ENCODE measurements at regions not wholly inside any gene's neighbourhood (a gene's known extent, or its start where the extent isn't known, plus 50 kb on each side); places are given as distances from the start of the nearest gene placed in this dataset.

DNA sequence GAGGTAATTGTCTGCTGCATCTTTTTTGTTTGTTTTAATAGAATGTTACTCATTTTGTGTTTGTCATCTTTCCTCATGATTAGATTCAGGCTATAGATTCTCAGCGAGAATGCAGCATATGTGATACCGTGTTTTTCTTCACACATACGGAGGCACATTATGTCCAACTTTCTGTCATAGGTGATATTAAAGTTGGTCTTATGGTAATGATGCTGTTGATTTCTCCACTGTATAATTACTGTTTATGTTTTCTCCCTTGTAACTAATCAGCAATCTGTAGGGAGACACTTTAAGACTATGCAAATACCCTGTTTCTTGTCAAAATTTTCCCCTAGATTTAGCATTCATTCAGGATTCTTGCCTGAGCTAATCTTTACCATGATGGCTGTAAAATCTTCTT, 87.6 kb downstream of the CLDN1 start:
- TF ChIP-seq, protein P1, sequence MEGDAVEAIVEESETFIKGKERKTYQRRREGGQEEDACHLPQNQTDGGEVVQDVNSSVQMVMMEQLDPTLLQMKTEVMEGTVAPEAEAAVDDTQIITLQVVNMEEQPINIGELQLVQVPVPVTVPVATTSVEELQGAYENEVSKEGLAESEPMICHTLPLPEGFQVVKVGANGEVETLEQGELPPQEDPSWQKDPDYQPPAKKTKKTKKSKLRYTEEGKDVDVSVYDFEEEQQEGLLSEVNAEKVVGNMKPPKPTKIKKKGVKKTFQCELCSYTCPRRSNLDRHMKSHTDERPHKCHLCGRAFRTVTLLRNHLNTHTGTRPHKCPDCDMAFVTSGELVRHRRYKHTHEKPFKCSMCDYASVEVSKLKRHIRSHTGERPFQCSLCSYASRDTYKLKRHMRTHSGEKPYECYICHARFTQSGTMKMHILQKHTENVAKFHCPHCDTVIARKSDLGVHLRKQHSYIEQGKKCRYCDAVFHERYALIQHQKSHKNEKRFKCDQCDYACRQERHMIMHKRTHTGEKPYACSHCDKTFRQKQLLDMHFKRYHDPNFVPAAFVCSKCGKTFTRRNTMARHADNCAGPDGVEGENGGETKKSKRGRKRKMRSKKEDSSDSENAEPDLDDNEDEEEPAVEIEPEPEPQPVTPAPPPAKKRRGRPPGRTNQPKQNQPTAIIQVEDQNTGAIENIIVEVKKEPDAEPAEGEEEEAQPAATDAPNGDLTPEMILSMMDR (IDR thresholded peaks at IDR 0.05): no peak
- no peak for TF ChIP-seq FOSL2 (IDR thresholded peaks at IDR 0.05; ENCODE audit: borderline replicate concordance, low read depth)
- no peak for TF ChIP-seq SIN3A (IDR thresholded peaks at IDR 0.05; ENCODE audit: borderline replicate concordance, low read depth, low read length)
- TF ChIP-seq SMC3 (IDR thresholded peaks at IDR 0.05; ENCODE audit: low read depth, low read length): no peak
- TF ChIP-seq TEAD4 (IDR thresholded peaks at IDR 0.05; ENCODE audit: borderline replicate concordance, insufficient read depth): no peak
- TF ChIP-seq EP300 (IDR thresholded peaks at IDR 0.05; ENCODE audit: borderline replicate concordance in 1 of 2, low read depth in 1 of 2, low read length in 1 of 2): no peak
- TF ChIP-seq ELF1 (IDR thresholded peaks at IDR 0.05): no peak
- TF ChIP-seq EZH2phosphoT487 (IDR thresholded peaks at IDR 0.05; ENCODE audit: borderline replicate concordance, low read depth): no peak
- TF ChIP-seq MXI1 (IDR thresholded peaks at IDR 0.05; ENCODE audit: low read depth, low read length): no peak
- TF ChIP-seq, protein P2, sequence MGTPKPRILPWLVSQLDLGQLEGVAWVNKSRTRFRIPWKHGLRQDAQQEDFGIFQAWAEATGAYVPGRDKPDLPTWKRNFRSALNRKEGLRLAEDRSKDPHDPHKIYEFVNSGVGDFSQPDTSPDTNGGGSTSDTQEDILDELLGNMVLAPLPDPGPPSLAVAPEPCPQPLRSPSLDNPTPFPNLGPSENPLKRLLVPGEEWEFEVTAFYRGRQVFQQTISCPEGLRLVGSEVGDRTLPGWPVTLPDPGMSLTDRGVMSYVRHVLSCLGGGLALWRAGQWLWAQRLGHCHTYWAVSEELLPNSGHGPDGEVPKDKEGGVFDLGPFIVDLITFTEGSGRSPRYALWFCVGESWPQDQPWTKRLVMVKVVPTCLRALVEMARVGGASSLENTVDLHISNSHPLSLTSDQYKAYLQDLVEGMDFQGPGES (IDR thresholded peaks at IDR 0.05; ENCODE audit: low read depth, low read length): no peak
- TF ChIP-seq RFX5 (IDR thresholded peaks at IDR 0.05; ENCODE audit: low read length): no peak
- TF ChIP-seq, protein P3, sequence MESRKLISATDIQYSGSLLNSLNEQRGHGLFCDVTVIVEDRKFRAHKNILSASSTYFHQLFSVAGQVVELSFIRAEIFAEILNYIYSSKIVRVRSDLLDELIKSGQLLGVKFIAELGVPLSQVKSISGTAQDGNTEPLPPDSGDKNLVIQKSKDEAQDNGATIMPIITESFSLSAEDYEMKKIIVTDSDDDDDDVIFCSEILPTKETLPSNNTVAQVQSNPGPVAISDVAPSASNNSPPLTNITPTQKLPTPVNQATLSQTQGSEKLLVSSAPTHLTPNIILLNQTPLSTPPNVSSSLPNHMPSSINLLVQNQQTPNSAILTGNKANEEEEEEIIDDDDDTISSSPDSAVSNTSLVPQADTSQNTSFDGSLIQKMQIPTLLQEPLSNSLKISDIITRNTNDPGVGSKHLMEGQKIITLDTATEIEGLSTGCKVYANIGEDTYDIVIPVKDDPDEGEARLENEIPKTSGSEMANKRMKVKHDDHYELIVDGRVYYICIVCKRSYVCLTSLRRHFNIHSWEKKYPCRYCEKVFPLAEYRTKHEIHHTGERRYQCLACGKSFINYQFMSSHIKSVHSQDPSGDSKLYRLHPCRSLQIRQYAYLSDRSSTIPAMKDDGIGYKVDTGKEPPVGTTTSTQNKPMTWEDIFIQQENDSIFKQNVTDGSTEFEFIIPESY (IDR thresholded peaks at IDR 0.05; ENCODE audit: borderline replicate concordance, low read depth): no peak

Data from SK-N-SH (cell line).